ENCODE measurements at regions not wholly inside any gene's neighbourhood (a gene's known extent, or its start where the extent isn't known, plus 50 kb on each side); places are given as distances from the start of the nearest gene placed in this dataset.

DNA sequence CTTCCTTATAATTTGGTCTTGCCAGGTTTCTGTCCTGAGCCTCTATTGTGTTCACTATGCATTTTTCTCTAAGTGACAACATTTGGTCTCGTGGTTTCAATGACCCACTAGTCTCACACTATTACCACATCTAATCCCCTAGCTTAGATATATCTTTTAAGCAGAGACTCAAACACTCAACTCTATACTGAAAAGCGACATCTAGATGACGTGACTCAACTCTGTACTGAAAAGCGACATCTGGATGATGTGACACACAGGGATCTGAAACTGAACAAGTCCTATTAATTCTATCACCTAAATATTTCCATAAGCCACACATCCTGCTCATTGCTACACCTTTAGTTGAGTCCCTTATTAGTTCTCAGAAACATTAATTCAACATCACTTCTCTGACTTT, 141.7 kb upstream of the MBNL1 start:
- DNase-seq = no peak
- no peak overlapping the region for H2BK5ac ChIP-seq (ENCODE audit: low read depth, low read length, poor library complexity)
- no peak overlapping the region for H3K4me3 ChIP-seq (ENCODE audit: low read depth, low read length)
- H3K4me1 ChIP-seq (ENCODE audit: control insufficient read depth in 1 of 2, insufficient read depth in 2 of 2, low read length in 2 of 2) = no peaks in the 10 kb centered on the region
- H2AFZ ChIP-seq (ENCODE audit: insufficient read depth, low read length, poor library complexity) = no peak overlapping the region
- no peak overlapping the region for H4K8ac ChIP-seq (ENCODE audit: low read depth, low read length)
- no peaks in the 10 kb centered on the region for H3K36me3 ChIP-seq (ENCODE audit: control insufficient read depth in 1 of 2, insufficient read depth in 2 of 2, low read length in 2 of 2)
- no peak overlapping the region for H3K18ac ChIP-seq (ENCODE audit: low read length)
- no peak overlapping the region for H2AK5ac ChIP-seq (ENCODE audit: low read length)
- no peak overlapping the region for H4K12ac ChIP-seq (ENCODE audit: low read depth, low read length)
- no peaks in the 10 kb centered on the region for H3K9me3 ChIP-seq (ENCODE audit: insufficient read depth, low read depth, low read length)
- no peak overlapping the region for H3K14ac ChIP-seq (ENCODE audit: low read length)
- no CpG with 5 or more reads among the region's 4 CpGs for WGBS (ENCODE audit: extremely low coverage, insufficient coverage, insufficient read length)
- H3K4ac ChIP-seq (ENCODE audit: low read depth, low read length) = no peak overlapping the region
- H3K79me2 ChIP-seq (ENCODE audit: control insufficient read depth, insufficient read depth, low read length, poor library complexity) = no peaks in the 10 kb centered on the region
- H3K27me3 ChIP-seq (ENCODE audit: insufficient read depth, low read length) = no peaks in the 10 kb centered on the region
- H4K91ac ChIP-seq (ENCODE audit: low read depth, low read length) = no peak overlapping the region
- no peak overlapping the region for H3K23ac ChIP-seq (ENCODE audit: low read length)
- H2BK12ac ChIP-seq (ENCODE audit: low read length) = no peak overlapping the region
- no peak overlapping the region for H3K4me2 ChIP-seq (ENCODE audit: low read length)
- no peak overlapping the region for H3K27ac ChIP-seq (ENCODE audit: low read depth, low read length)
- no peak overlapping the region for H3K9ac ChIP-seq (ENCODE audit: low read length)
- no peaks in the 10 kb centered on the region for H3K79me1 ChIP-seq (ENCODE audit: low read length)
- H2BK120ac ChIP-seq (ENCODE audit: insufficient read depth, low read length, poor library complexity) = no peak overlapping the region

DNA sequence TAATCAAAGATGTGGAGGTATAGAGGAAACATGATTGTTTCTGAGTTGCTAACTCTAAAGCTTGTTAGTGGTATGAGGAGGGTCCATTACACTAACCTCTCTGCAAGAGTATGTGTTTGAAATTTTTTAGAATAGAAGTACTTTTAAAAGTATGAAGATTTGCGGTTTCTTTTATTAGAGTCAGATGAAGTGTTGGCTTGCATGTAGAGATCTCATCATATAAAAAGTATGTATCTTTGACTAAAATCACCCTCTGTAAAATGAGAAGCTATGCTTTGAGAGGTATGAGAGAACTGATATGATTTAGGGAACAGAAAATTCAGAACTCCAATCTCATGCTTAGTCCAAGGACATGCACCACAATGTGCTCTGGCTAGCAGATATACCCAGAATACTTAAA, 140.4 kb upstream of the MBNL1 start:
- Histone ChIP-seq H2AFZ (ENCODE audit: insufficient read depth, low read length, poor library complexity) (no peak overlapping the region), H3K4ac (ENCODE audit: low read depth, low read length) (no peak overlapping the region), H3K79me2 (ENCODE audit: control insufficient read depth, insufficient read depth, low read length, poor library complexity) (no peaks in the 10 kb centered on the region), H4K91ac (ENCODE audit: low read depth, low read length) (no peak overlapping the region), H2AK5ac (ENCODE audit: low read length) (no peak overlapping the region), H4K8ac (ENCODE audit: low read depth, low read length) (no peak overlapping the region), H3K4me2 (ENCODE audit: low read length) (no peak overlapping the region), H3K14ac (ENCODE audit: low read length) (no peak overlapping the region), H2BK5ac (ENCODE audit: low read depth, low read length, poor library complexity) (no peak overlapping the region), H2BK12ac (ENCODE audit: low read length) (no peak overlapping the region), H4K12ac (ENCODE audit: low read depth, low read length) (no peak overlapping the region), H3K27me3 (ENCODE audit: insufficient read depth, low read length) (no peaks in the 10 kb centered on the region), H3K4me3 (ENCODE audit: low read depth, low read length) (no peak overlapping the region), H3K36me3 (ENCODE audit: control insufficient read depth in 1 of 2, insufficient read depth in 2 of 2, low read length in 2 of 2) (no peaks in the 10 kb centered on the region), H3K9me3 (ENCODE audit: insufficient read depth, low read depth, low read length) (no peaks in the 10 kb centered on the region), H3K27ac (ENCODE audit: low read depth, low read length) (no peak overlapping the region), H3K23ac (ENCODE audit: low read length) (no peak overlapping the region), H2BK120ac (ENCODE audit: insufficient read depth, low read length, poor library complexity) (no peak overlapping the region), H3K79me1 (ENCODE audit: low read length) (no peaks in the 10 kb centered on the region), H3K4me1 (ENCODE audit: control insufficient read depth in 1 of 2, insufficient read depth in 2 of 2, low read length in 2 of 2) (no peaks in the 10 kb centered on the region), H3K18ac (ENCODE audit: low read length) (no peak overlapping the region), H3K9ac (ENCODE audit: low read length) (no peak overlapping the region)
- DNase-seq = no peak
- WGBS (ENCODE audit: extremely low coverage, insufficient coverage, insufficient read length) = no CpG with 5 or more reads among the region's 1 CpG

DNA sequence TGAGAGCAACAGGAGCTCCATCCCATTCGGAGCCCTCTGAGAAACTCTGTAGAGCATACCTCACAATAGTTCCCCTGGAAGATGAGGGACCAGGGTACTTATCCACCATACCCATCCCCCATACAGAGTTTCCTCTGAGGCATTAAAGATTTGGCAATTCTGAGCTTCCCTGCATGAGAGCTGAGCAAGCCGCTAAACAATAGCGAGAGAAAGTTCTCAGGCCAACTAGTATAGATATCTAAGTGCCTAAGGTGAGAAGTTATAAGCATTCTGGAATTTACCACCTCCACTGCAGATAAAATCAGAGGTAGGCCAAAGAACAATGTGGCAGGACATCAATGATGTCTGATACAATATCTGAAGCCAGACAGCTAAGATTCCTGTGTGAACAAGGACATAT, 129.1 kb upstream of the MBNL1 start:
- peak; percentile 12 to 48 for DNase-seq
- Histone ChIP-seq H2AK5ac (ENCODE audit: low read length) (no peak overlapping the region), H4K12ac (ENCODE audit: low read depth, low read length) (no peak overlapping the region), H4K8ac (ENCODE audit: low read depth, low read length) (no peak overlapping the region), H2BK12ac (ENCODE audit: low read length) (no peak overlapping the region), H3K14ac (ENCODE audit: low read length) (no peak overlapping the region), H3K79me1 (ENCODE audit: low read length) (no peaks in the 10 kb centered on the region), H4K91ac (ENCODE audit: low read depth, low read length) (no peak overlapping the region), H2AFZ (ENCODE audit: insufficient read depth, low read length, poor library complexity) (no peak overlapping the region), H3K79me2 (ENCODE audit: control insufficient read depth, insufficient read depth, low read length, poor library complexity) (no peaks in the 10 kb centered on the region), H2BK120ac (ENCODE audit: insufficient read depth, low read length, poor library complexity) (no peak overlapping the region), H3K27ac (ENCODE audit: low read depth, low read length) (no peak overlapping the region), H3K27me3 (ENCODE audit: insufficient read depth, low read length) (no peaks in the 10 kb centered on the region), H3K9me3 (ENCODE audit: insufficient read depth, low read depth, low read length) (no peaks in the 10 kb centered on the region), H3K36me3 (ENCODE audit: control insufficient read depth in 1 of 2, insufficient read depth in 2 of 2, low read length in 2 of 2) (no peaks in the 10 kb centered on the region), H3K4me3 (ENCODE audit: low read depth, low read length) (no peak overlapping the region), H3K4me2 (ENCODE audit: low read length) (no peak overlapping the region), H3K4me1 (ENCODE audit: control insufficient read depth in 1 of 2, insufficient read depth in 2 of 2, low read length in 2 of 2) (no peaks in the 10 kb centered on the region), H3K23ac (ENCODE audit: low read length) (no peak overlapping the region), H2BK5ac (ENCODE audit: low read depth, low read length, poor library complexity) (no peak overlapping the region), H3K9ac (ENCODE audit: low read length) (no peak overlapping the region), H3K18ac (ENCODE audit: low read length) (no peak overlapping the region), H3K4ac (ENCODE audit: low read depth, low read length) (no peak overlapping the region)
- no CpG with 5 or more reads among the region's 3 CpGs for WGBS (ENCODE audit: extremely low coverage, insufficient coverage, insufficient read length)

DNA sequence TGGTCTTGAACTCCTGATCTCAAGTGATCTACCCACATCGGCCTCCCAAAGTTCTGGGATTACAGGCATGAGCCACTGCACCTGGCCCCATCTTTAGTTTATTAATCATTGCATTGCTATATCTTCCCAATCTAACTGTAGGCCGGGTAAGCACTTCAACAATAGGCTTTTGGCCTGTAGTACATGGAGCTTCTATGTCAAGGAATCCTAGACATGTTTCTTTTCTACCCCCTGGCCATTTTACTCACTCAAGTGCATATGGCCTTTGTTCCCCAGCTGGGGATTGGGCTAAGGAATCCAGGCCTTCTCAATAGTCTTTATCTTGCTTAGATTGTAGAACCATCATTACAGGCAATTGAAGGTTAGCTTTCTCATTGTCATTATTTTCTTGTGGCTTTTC, 122.3 kb upstream of the MBNL1 start:
- Histone ChIP-seq H2BK120ac (ENCODE audit: insufficient read depth, low read length, poor library complexity) (no peak overlapping the region), H3K36me3 (ENCODE audit: control insufficient read depth in 1 of 2, insufficient read depth in 2 of 2, low read length in 2 of 2) (no peaks in the 10 kb centered on the region), H4K8ac (ENCODE audit: low read depth, low read length) (no peak overlapping the region), H2AFZ (ENCODE audit: insufficient read depth, low read length, poor library complexity) (no peak overlapping the region), H4K91ac (ENCODE audit: low read depth, low read length) (no peak overlapping the region), H3K79me1 (ENCODE audit: low read length) (no peaks in the 10 kb centered on the region), H3K27me3 (ENCODE audit: insufficient read depth, low read length) (no peaks in the 10 kb centered on the region), H3K14ac (ENCODE audit: low read length) (no peak overlapping the region), H3K4ac (ENCODE audit: low read depth, low read length) (no peak overlapping the region), H3K9me3 (ENCODE audit: insufficient read depth, low read depth, low read length) (no peaks in the 10 kb centered on the region), H3K4me1 (ENCODE audit: control insufficient read depth in 1 of 2, insufficient read depth in 2 of 2, low read length in 2 of 2) (no peaks in the 10 kb centered on the region), H3K9ac (ENCODE audit: low read length) (no peak overlapping the region), H4K12ac (ENCODE audit: low read depth, low read length) (no peak overlapping the region), H3K18ac (ENCODE audit: low read length) (no peak overlapping the region), H3K27ac (ENCODE audit: low read depth, low read length) (no peak overlapping the region), H3K4me3 (ENCODE audit: low read depth, low read length) (no peak overlapping the region), H3K4me2 (ENCODE audit: low read length) (no peak overlapping the region), H2AK5ac (ENCODE audit: low read length) (no peak overlapping the region), H2BK12ac (ENCODE audit: low read length) (no peak overlapping the region), H3K79me2 (ENCODE audit: control insufficient read depth, insufficient read depth, low read length, poor library complexity) (no peaks in the 10 kb centered on the region), H2BK5ac (ENCODE audit: low read depth, low read length, poor library complexity) (no peak overlapping the region), H3K23ac (ENCODE audit: low read length) (no peak overlapping the region)
- WGBS (ENCODE audit: extremely low coverage, insufficient coverage, insufficient read length) = no CpG with 5 or more reads among the region's 2 CpGs
- peak; percentile 73 to 95 for DNase-seq

DNA sequence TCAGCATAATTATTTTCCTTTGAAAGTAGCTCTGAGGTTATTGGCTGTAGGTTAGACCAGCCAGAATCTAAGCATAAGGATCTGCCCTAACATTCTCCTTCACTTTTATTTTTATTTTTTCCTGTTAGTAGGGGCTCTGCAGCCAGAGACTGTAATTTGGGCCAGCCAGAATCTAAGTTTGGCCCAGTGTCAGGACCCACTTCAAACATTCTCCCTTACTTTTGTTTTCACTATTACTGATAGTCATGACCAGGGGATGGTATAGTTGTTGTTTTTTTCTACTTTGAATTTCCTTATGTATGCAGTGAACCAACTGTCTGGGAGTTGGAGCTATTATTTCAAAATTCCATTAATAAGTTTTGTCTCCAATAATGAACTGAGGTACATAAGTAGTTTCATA, 121.0 kb upstream of the MBNL1 start:
- no peak overlapping the region for H2AK5ac ChIP-seq (ENCODE audit: low read length)
- no peak overlapping the region for H2BK120ac ChIP-seq (ENCODE audit: insufficient read depth, low read length, poor library complexity)
- DNase-seq = no peak
- H3K18ac ChIP-seq (ENCODE audit: low read length) = no peak overlapping the region
- no peaks in the 10 kb centered on the region for H3K9me3 ChIP-seq (ENCODE audit: insufficient read depth, low read depth, low read length)
- no peak overlapping the region for H4K91ac ChIP-seq (ENCODE audit: low read depth, low read length)
- no peaks in the 10 kb centered on the region for H3K79me2 ChIP-seq (ENCODE audit: control insufficient read depth, insufficient read depth, low read length, poor library complexity)
- no peak overlapping the region for H3K23ac ChIP-seq (ENCODE audit: low read length)
- no peak overlapping the region for H3K4me2 ChIP-seq (ENCODE audit: low read length)
- H4K8ac ChIP-seq (ENCODE audit: low read depth, low read length) = no peak overlapping the region
- H3K4me3 ChIP-seq (ENCODE audit: low read depth, low read length) = no peak overlapping the region
- H2BK5ac ChIP-seq (ENCODE audit: low read depth, low read length, poor library complexity) = no peak overlapping the region
- no peak overlapping the region for H2AFZ ChIP-seq (ENCODE audit: insufficient read depth, low read length, poor library complexity)
- H3K27ac ChIP-seq (ENCODE audit: low read depth, low read length) = no peak overlapping the region
- no peaks in the 10 kb centered on the region for H3K4me1 ChIP-seq (ENCODE audit: control insufficient read depth in 1 of 2, insufficient read depth in 2 of 2, low read length in 2 of 2)
- no peak overlapping the region for H3K4ac ChIP-seq (ENCODE audit: low read depth, low read length)
- H3K79me1 ChIP-seq (ENCODE audit: low read length) = no peaks in the 10 kb centered on the region
- H2BK12ac ChIP-seq (ENCODE audit: low read length) = no peak overlapping the region
- H3K27me3 ChIP-seq (ENCODE audit: insufficient read depth, low read length) = no peaks in the 10 kb centered on the region
- no peak overlapping the region for H4K12ac ChIP-seq (ENCODE audit: low read depth, low read length)
- no peak overlapping the region for H3K14ac ChIP-seq (ENCODE audit: low read length)
- H3K9ac ChIP-seq (ENCODE audit: low read length) = no peak overlapping the region
- H3K36me3 ChIP-seq (ENCODE audit: control insufficient read depth in 1 of 2, insufficient read depth in 2 of 2, low read length in 2 of 2) = no peaks in the 10 kb centered on the region

Data from trophoblast cell (in vitro differentiated cells and primary cell).